ENCODE measurements at regions not wholly inside any gene's neighbourhood (a gene's known extent, or its start where the extent isn't known, plus 50 kb on each side); places are given as distances from the start of the nearest gene placed in this dataset.
"Not testable (repeated sequence)": the region's sequence is repeated elsewhere in the genome, so short reads cannot be mapped to it uniquely, and the experiment has no call there.

DNA sequence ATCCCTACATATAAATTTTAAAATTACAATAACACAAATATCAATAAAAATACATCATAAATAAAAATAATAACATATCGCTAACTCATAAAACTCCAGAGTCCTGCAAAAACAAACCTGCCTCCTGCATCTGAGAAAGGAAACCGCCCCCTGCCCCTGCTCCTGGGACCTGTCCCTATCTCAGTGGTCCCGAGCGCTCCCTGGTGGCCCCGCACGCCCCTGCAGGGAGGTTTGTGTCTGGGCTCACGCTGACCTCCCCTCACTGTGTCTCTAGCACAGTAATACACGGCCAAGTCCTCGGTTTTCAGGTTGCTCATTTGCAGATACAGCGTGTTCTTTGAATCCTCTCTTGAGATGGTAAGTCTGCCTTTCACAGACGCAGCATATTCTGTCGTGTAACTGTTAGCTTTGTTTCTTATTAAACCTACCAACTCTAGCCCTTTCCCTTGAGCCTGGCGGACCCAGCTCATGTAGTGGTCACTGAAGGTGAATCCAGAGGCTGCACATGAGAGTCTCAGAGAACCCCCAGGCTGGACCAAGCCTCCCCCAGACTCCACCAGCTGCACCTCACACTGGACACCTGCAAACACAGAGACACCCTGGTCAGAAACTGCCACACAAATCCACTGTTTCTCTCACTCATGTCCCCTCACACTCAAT is 554.1 kb downstream of the GOLGA6L6 start:
- peak; percentile 44 for DNase-seq

DNA sequence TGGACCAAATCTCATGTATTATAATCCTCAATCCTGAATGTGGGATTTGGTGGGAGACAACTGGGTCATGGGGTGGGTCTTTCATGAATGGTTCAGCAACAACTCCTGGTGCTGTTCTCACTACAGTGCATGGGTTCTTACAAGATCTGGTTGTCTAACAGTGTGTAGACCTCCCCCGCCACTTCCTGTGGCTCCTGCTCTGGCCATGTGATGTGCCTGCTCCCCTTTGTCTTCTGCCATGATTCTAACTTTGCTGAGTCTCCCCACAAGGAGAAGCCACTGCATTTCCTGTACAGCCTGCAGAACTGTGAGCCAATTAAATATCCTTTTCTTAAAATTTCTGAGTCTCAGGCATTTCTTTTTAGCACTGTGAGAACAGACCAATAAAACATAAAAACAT is 557.5 kb downstream of the GOLGA6L6 start:
- no peak for DNase-seq

GRCh38 chr15:19974998-19975397 is 566.6 kb downstream of the GOLGA6L6 start:
- DNase-seq: no peak

GRCh38 chr15:19973718-19974117 is 567.9 kb downstream of the GOLGA6L6 start:
- peak; percentile 14 for DNase-seq

- DNase-seq: not testable (repeated sequence)
Measured at GRCh38 chr15:19972582-19972981, 569.0 kb downstream of the GOLGA6L6 start.

DNA sequence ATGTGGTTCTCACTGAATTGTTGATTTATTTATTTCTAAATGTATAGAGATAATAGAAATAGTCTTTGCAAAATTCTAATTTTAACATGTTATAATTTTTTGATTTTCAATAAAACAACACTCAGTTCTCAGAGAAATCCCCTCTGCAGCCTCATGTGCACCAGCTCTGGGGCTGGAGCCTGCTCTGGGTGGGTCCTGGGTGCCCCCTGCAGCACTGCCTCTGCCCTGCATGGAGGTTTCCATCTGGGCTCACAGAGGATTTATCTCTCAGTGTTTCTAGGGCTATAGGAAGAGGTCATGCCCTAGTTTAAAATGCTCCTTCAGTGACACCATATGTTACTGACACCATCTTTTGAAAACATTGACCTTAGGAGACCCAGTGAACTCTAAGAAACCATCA is 576.0 kb downstream of the GOLGA6L6 start:
- DNase-seq: not testable (repeated sequence)

- DNase-seq: not testable (repeated sequence)
Measured at GRCh38 chr15:19964480-19964879, 577.1 kb downstream of the GOLGA6L6 start.

GRCh38 chr15:19956124-19956796 is 585.3 kb downstream of the GOLGA6L6 start:
- DNase-seq: no peak

- DNase-seq: no peak
Measured at GRCh38 chr15:19944261-19944888, 597.2 kb downstream of the GOLGA6L6 start.

DNA sequence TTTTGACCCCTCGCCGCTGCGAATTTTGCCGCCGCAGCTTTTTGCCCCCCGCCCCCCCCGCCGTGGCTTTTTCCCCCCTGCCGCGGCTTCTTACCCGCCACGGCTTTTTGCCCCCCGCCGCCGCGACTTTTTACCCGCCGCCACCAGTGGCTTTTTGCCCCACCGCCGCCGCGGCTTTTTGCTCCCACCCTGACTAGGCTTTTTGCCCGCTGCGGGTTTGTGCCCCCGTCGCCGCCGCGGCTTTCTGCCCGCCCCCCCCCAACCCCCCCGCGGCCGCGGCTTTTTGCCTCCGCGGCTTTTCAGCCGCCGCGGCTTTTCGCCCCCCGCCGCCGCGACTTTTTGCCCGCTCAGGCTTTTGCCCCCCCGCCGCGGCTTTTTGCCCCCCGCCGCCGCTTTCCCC is 598.1 kb downstream of the GOLGA6L6 start:
- no peak for DNase-seq

DNA sequence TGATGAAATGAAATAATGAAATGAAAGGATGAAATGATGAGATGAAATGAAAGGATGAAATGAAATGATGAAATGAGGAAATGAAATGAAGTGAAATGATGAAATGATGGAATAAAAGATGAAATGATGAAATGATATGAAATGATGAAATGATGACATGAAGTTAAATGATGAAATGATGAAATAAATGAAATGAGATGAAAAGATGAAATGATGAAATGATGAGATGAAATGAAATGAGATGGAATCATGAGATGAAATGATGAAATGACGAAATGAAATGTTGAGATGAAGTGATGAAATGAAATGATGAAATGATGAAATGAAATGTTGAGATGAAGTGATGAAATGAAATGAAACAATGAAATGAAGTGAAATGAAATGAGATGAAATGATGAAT is 638.3 kb downstream of the GOLGA6L6 start:
- not testable (repeated sequence) for DNase-seq

GRCh38 chr15:19902388-19902787 is 639.2 kb downstream of the GOLGA6L6 start:
- DNase-seq: not testable (repeated sequence)

DNA sequence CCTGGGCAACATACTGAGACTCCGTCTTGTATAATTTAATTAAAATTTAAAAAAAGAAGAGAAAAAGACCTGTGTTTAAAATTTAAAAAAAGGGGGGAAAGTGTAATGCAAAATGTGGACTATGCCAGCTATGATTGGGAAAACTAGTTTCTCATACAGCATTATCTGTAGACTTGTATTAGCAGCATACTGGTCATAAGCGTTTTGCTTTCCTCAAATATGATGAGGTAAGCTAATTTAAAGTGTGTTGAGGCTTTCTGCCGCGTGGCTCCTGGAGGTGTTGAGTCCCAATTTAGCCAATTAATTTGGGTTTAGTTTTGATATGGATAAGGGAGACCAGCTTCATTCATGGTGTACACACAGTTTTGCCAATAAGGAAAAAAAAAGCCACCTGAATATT is 640.2 kb downstream of the GOLGA6L6 start:
- DNase-seq: not testable (repeated sequence)

DNA sequence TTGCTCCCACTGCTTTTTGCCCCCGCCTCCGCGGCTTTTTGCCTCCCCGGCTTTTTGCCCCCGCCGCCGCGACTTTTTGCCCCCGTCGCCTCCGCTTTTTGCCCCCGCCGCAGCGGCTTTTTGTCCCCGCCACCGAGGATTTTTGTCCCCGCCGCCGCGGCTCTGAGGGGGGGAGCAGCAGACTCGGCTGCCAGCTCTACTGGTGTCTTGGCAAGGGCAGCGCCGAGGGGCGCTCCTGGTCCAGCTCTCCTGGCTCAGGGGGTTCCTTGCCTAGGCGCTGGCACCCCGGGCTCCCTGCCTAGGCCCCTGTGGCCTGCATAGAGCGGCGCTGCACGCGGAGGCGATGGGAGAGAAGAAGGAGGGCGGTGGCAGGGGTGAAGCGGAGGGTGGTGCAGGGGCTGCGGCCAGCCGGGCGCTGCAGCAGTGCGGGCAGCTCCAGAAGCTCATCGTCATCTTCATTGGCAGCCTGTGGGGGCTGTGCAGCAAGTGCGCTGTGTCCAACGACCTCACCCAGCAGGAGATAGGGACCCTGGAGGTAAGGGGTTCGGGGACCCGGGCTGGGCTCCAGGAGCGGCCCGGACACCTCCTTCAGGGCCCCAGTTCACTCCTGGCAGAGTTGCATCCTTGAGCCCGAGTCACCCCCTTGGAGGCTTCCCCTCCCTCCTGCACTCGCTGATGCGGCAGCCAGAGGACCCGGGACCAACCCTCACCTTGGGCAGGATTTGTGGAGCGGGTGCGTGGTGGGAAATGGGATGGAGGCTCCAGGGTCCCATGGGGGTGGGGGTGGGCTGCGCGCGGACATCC is 642.4 kb downstream of the GOLGA6L6 start:
- no peak for DNase-seq

GRCh38 chr15:19888811-19889210 is 652.8 kb downstream of the GOLGA6L6 start:
- peak; percentile 13 for DNase-seq

- not testable (repeated sequence) for DNase-seq
Measured at GRCh38 chr15:19844061-19844460, 697.5 kb downstream of the GOLGA6L6 start.

All from DMS53 (cell line).